ENCODE measurements at regions not wholly inside any gene's neighbourhood (a gene's known extent, or its start where the extent isn't known, plus 50 kb on each side); places are given as distances from the start of the nearest gene placed in this dataset.
A peak's percentile ranks its signal among the peaks of the same experiment; 100 is the strongest.
"Not testable (repeated sequence)": the region's sequence is repeated elsewhere in the genome, so short reads cannot be mapped to it uniquely, and the experiment has no call there.

DNA sequence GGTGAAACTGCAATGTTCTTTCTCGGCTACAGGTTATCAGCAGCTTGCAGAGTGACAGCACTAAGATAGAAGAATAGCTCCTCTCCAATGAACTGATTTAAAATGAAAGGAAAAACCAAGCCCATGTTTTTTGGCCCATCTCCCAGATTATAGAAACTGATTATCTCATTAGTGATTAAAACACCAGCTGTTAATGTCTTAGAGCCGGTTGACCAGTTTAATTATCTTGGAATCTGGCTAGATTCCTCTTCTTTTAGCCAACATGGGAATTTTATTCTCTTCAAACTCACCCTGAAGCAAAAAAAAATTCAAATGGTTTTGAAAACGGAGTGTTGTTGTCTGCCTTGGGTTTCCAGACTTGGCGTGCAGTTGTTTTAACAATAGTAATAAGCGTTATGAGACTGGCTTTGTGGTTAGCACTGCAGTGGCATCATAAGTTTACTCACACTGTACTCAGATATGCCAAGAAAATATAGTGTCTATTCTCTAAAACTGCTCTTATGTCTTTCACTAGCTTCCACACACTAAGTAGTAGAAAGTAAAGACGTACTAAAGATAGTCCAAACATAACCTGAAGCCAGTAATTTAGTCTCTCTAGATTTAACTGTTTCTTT, 665.3 kb downstream of the STK39 start:
- no peaks in the 10 kb centered on the region for H3K9me3 ChIP-seq
- H3K4me3 ChIP-seq: peak overlapping the region in 1 of 4 donors; percentile 0
- intact Hi-C loops (cut with DNase I): no loop called here
- no peak for TF ChIP-seq POLR2A (IDR thresholded peaks at IDR 0.05)
- TF ChIP-seq, protein P1, sequence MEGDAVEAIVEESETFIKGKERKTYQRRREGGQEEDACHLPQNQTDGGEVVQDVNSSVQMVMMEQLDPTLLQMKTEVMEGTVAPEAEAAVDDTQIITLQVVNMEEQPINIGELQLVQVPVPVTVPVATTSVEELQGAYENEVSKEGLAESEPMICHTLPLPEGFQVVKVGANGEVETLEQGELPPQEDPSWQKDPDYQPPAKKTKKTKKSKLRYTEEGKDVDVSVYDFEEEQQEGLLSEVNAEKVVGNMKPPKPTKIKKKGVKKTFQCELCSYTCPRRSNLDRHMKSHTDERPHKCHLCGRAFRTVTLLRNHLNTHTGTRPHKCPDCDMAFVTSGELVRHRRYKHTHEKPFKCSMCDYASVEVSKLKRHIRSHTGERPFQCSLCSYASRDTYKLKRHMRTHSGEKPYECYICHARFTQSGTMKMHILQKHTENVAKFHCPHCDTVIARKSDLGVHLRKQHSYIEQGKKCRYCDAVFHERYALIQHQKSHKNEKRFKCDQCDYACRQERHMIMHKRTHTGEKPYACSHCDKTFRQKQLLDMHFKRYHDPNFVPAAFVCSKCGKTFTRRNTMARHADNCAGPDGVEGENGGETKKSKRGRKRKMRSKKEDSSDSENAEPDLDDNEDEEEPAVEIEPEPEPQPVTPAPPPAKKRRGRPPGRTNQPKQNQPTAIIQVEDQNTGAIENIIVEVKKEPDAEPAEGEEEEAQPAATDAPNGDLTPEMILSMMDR (IDR thresholded peaks at IDR 0.05): no peak
- WGBS, 2 donors: 31 to 41% methylated on average over 6 of the region's 6 CpGs
- DNase-seq: no peak
- no peaks in the 10 kb centered on the region for H3K36me3 ChIP-seq
- H3K27ac ChIP-seq: no peak overlapping the region
- H3K27me3 ChIP-seq: no peaks in the 10 kb centered on the region
- H3K4me1 ChIP-seq: no peaks in the 10 kb centered on the region

DNA sequence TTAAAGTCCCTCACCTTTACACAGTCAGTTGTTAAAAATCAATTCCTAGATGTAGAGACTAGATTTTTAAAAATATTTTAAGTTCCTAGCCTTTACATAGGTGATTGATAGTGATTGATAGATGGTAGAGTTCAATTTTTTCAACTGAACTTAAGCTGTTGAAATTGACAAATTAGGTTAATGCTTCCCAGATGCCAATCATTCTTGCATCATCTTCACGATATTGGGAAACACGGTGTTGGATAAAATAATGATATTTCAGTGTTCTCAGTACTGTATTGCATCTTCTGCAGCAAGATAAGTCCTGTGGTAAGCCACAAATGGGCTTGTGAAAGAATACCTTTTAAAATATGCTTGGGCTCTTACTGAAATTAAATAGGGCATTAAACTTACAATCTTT, 667.6 kb downstream of the STK39 start:
- 37 to 48% methylated on average over 2 of the region's 2 CpGs for WGBS, 2 donors
- Histone ChIP-seq H3K4me3 (no peak overlapping the region), H3K27ac (no peak overlapping the region), H3K27me3 (no peaks in the 10 kb centered on the region), H3K36me3 (no peaks in the 10 kb centered on the region), H3K4me1 (no peaks in the 10 kb centered on the region), H3K9me3 (no peaks in the 10 kb centered on the region)
- TF ChIP-seq, protein P1 (IDR thresholded peaks at IDR 0.05): no peak
- no peak for TF ChIP-seq POLR2A (IDR thresholded peaks at IDR 0.05)
- no peak for DNase-seq
- intact Hi-C loops (cut with DNase I): no loop called here

DNA sequence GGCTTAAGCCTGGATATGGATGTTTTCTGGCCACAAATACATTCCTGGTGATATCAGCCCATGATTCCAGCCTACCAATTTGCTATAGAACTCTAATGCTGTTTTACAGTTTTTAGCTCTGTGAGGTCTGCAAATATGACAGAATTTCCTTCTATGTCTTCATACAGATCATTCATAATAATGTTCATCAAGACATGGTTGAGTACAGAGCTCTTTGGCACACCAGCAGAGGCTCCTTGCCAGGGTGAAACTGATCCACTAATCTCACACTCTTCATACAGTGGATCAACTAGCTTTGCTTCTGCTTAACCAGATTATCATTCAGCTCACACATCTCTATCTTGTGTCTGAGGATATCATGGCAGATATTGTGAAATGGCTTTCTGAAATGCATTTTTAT, 672.1 kb downstream of the STK39 start:
- intact Hi-C loops (cut with DNase I): no loop called here
- no peak for DNase-seq

GRCh38 chr2:167572883-167573619, 674.3 kb downstream of the STK39 start:
- Histone ChIP-seq H3K27me3 (no peaks in the 10 kb centered on the region), H3K4me3 (no peak overlapping the region), H3K9me3 (no peaks in the 10 kb centered on the region), H3K27ac (no peak overlapping the region), H3K4me1 (no peaks in the 10 kb centered on the region), H3K36me3 (no peaks in the 10 kb centered on the region)
- DNase-seq: no peak
- WGBS, 2 donors: 70 to 71% methylated on average over 1 of the region's 1 CpG
- intact Hi-C loops (cut with DNase I): no loop called here
- TF ChIP-seq POLR2A (IDR thresholded peaks at IDR 0.05): no peak
- TF ChIP-seq, protein P1 (IDR thresholded peaks at IDR 0.05): no peak

More for the DNA sequence above, 672.1 kb downstream of the STK39 start:
- Histone ChIP-seq H3K4me3 (no peak overlapping the region), H3K4me1 (no peaks in the 10 kb centered on the region), H3K36me3 (no peaks in the 10 kb centered on the region), H3K27me3 (no peaks in the 10 kb centered on the region), H3K27ac (no peak overlapping the region), H3K9me3 (no peaks in the 10 kb centered on the region)
- TF ChIP-seq, protein P1 (IDR thresholded peaks at IDR 0.05): no peak
- no peak for TF ChIP-seq POLR2A (IDR thresholded peaks at IDR 0.05)

- no peak for DNase-seq
These were observed 677.0 kb downstream of the STK39 start for GRCh38 chr2:167570370-167570769.

GRCh38 chr2:167563885-167564619, 675.8 kb downstream of the XIRP2 start:
- H3K9me3 ChIP-seq; H3K27ac ChIP-seq; DNase-seq; H3K4me1 ChIP-seq; H3K27me3 ChIP-seq; intact Hi-C loops (cut with DNase I); H3K36me3 ChIP-seq; H3K4me3 ChIP-seq: not testable (repeated sequence)
- WGBS, 2 donors: 100% methylated on average over 6 of the region's 66 CpGs; no CpG with 5 or more reads in 1 of the 2 donors

More at GRCh38 chr2:167570370-167570769, 677.0 kb downstream of the STK39 start:
- Histone ChIP-seq H3K4me1 (no peaks in the 10 kb centered on the region), H3K27ac (no peak overlapping the region), H3K36me3 (no peaks in the 10 kb centered on the region), H3K4me3 (no peak overlapping the region), H3K27me3 (no peaks in the 10 kb centered on the region), H3K9me3 (no peaks in the 10 kb centered on the region)
- TF ChIP-seq, protein P1 (IDR thresholded peaks at IDR 0.05): no peak
- no peak for TF ChIP-seq POLR2A (IDR thresholded peaks at IDR 0.05)
- 82 to 96% methylated on average over 3 of the region's 3 CpGs for WGBS, 2 donors
- intact Hi-C loops (cut with DNase I): no loop called here

DNA sequence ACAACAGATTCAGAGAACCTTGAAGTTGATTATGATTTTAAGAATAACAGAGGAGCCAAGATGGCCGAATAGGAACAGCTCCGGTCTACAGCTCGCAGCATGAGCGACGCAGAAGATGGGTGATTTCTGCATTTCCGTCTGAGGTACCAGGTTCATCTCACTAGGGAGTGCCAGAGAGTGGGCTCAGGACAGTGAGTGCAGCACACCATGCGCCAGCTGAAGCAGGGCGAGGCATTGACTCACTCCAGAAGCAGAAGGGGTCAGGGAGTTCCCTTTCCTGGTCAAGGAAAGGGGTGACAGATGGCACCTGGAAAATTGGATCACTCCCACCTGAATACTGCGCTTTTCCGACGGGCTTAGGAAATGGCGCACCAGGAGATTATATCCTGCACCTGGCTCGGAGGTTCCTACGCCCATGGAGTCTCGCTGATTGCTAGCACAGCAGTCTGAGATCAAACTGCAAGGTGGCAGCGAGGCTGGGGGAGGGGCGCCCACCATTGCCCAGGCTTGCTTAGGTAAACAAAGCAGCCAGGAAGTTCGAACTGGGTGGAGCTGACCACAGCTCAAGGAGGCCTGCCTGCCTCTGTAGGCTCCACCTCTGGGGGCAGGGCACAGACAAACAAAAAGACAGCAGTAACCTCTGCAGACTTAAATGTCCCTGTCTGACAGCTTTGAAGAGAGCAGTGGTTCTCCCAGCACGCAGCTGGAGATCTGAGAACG, 670.2 kb downstream of the XIRP2 start:
- intact Hi-C loops (cut with DNase I); H3K4me3 ChIP-seq; H3K4me1 ChIP-seq; DNase-seq; H3K27me3 ChIP-seq; H3K36me3 ChIP-seq; H3K9me3 ChIP-seq; H3K27ac ChIP-seq: not testable (repeated sequence)
- WGBS, 2 donors: 89% methylated on average over 11 to 18 of the region's 20 CpGs
